ENCODE measurements at regions not wholly inside any gene's neighbourhood (a gene's known extent, or its start where the extent isn't known, plus 50 kb on each side); places are given as distances from the start of the nearest gene placed in this dataset.

- FAIRE-seq (no peak), DNase-seq (ENCODE audit: low read depth in 1 of 2, low spot score in 1 of 2) (no peak), ATAC-seq (no peak)
- no peaks in the 10 kb centered on the region for H3K4me1 ChIP-seq
- no peaks in the 10 kb centered on the region for H3K9me3 ChIP-seq
- POLR2A ChIA-PET = no interaction called here
- 4% methylated on average over 1 of the region's 1 CpG for WGBS (ENCODE audit: missing lambda C conversion rate)
- CTCF ChIA-PET = no interaction called here
- no peak overlapping the region for H3K4me3 ChIP-seq
- TF ChIP-seq HOXB5 (CRISPR knock-in tag; IDR thresholded peaks at IDR 0.05) (no peak), SREBF2 (IDR thresholded peaks at IDR 0.05) (no peak), RARB (CRISPR knock-in tag; IDR thresholded peaks at IDR 0.05) (no peak), NPAS2 (CRISPR knock-in tag; IDR thresholded peaks at IDR 0.05; ENCODE audit: borderline replicate concordance) (no peak), HOXB13 (CRISPR knock-in tag; IDR thresholded peaks at IDR 0.05; ENCODE audit: low read depth) (no peak), BCL3 (IDR thresholded peaks at IDR 0.05) (no peak), CBX2 (IDR thresholded peaks at IDR 0.05; ENCODE audit: borderline replicate concordance, low read depth) (no peak), CTCF (IDR thresholded peaks at IDR 0.05) (no peak), SMC3 (IDR thresholded peaks at IDR 0.05) (no peak), RNF2 (IDR thresholded peaks at IDR 0.05; ENCODE audit: borderline replicate concordance, low read depth) (no peak), PBX3 (IDR thresholded peaks at IDR 0.05) (no peak), ZSCAN20 (CRISPR knock-in tag; IDR thresholded peaks at IDR 0.05) (no peak), FOSL2 (IDR thresholded peaks at IDR 0.05) (no peak), FOSL2 (CRISPR knock-in tag; IDR thresholded peaks at IDR 0.05) (no peak), TP53 (CRISPR knock-in tag; IDR thresholded peaks at IDR 0.05) (no peak)
- H3K27ac ChIP-seq = no peak overlapping the region
- H3K4me2 ChIP-seq = no peak overlapping the region
Observed at GRCh38 chr13:38618881-38619280, 68.0 kb upstream of the FREM2 start.

- no peaks in the 10 kb centered on the region for H3K9me3 ChIP-seq
- CTCF ChIA-PET = no interaction called here
- POLR2A ChIA-PET = no interaction called here
- ATAC-seq (no peak), FAIRE-seq (no peak), DNase-seq (ENCODE audit: low read depth in 1 of 2, low spot score in 1 of 2) (no peak)
- no peak overlapping the region for H3K4me2 ChIP-seq
- no peak overlapping the region for H3K27ac ChIP-seq
- no peak overlapping the region for H3K4me3 ChIP-seq
- H3K4me1 ChIP-seq = no peaks in the 10 kb centered on the region
- no peak for TF ChIP-seq MYC (IDR thresholded peaks at IDR 0.05; ENCODE audit: borderline replicate concordance, low read length)
- no peak for TF ChIP-seq USF2 (IDR thresholded peaks at IDR 0.05)
- TF ChIP-seq ELK1 (IDR thresholded peaks at IDR 0.05; ENCODE audit: low read depth, low read length) = no peak
- TF ChIP-seq SREBF2 (IDR thresholded peaks at IDR 0.05) = no peak
- TF ChIP-seq HOXA7 (CRISPR knock-in tag; IDR thresholded peaks at IDR 0.05) = no peak
- no peak for TF ChIP-seq PHF8 (IDR thresholded peaks at IDR 0.05; ENCODE audit: borderline replicate concordance, low read depth)
- no peak for TF ChIP-seq MAZ (IDR thresholded peaks at IDR 0.05; ENCODE audit: borderline replicate concordance, low read depth, low read length)
- no peak for TF ChIP-seq CHD2 (IDR thresholded peaks at IDR 0.05; ENCODE audit: low read length, partially characterized antibody)
- no peak for TF ChIP-seq ZSCAN20 (CRISPR knock-in tag; IDR thresholded peaks at IDR 0.05)
- no peak for TF ChIP-seq NR3C1 (IDR thresholded peaks at IDR 0.05)
- no peak for TF ChIP-seq MAFK (IDR thresholded peaks at IDR 0.05; ENCODE audit: partially characterized antibody)
- 9% methylated on average over 4 of the region's 4 CpGs for whole genome bisulfite sequencing (ENCODE audit: missing lambda C conversion rate)
Observed at GRCh38 chr13:38620876-38621275, 66.0 kb upstream of the FREM2 start.
